Spleen (tissue), 7 donors: ENCODE measurements at regions not wholly inside any gene's neighbourhood (a gene's known extent, or its start where the extent isn't known, plus 50 kb on each side); places are given as distances from the start of the nearest gene placed in this dataset.

ENCODE experiments used
- CTCF ChIP-seq, 11 experiments: fragments of 200-600 bp in 7 of 11; fragments of 450-650 bp in 4 of 11; sonication (generic) in 4 of 11; IDR thresholded peaks in 8 of 11; conservative IDR thresholded peaks in 3 of 11; 1 replicate in 7 of 11; 2 replicates in 4 of 11; pipeline versions ENCODE4 v1.4.0 to v1.8.0; 2016 to 2021; ENCODE audit warnings: antibody characterized with exemption in 11 of 11, inconsistent platforms in 4 of 11, mild to moderate bottlenecking in 1 of 11
- POLR2AphosphoS5 ChIP-seq, 3 donors: sonication (generic); formaldehyde crosslinking; IDR thresholded peaks; one replicate each; pipeline ENCODE4 v1.5.1; 2017; ENCODE audit warnings: antibody characterized with exemption in 3 of 3
- donor health status: DM: no; HTN: no; CAD: no; lungs with moderate emphysema.
- donor health status: DM: no; HTN: no; CAD: no.
- donor health status: DM: no; HTN: no; CAD: no.

- TF ChIP-seq CTCF (IDR thresholded peaks at IDR 0.05 in 8 of 11, conservative IDR thresholded peaks at IDR 0.05 in 3 of 11) (no peak), POLR2AphosphoS5 (IDR thresholded peaks at IDR 0.05) (no peak)
These were observed 1000.0 kb downstream of the ADGRL2 start for GRCh38 chr1:82800721-82801120.
